ENCODE measurements at regions not wholly inside any gene's neighbourhood (a gene's known extent, or its start where the extent isn't known, plus 50 kb on each side); places are given as distances from the start of the nearest gene placed in this dataset.

DNA sequence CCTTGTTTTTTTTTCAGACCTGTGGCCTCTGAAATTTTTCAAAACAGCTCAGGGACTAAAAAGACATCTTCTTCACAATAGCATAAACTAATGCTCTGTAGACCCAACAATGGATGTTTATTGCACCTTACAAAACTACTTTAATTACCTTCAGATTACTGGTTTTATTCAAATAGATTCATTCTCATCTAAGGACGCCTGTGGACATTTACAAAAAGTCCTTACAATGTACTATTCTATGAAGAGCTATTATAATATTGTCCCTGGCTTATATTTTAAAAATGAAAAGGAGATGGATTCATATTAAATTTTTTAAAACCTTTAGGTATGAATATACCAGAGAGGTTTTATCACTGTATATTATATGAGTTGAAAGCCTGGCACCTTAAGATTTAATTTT is 238.4 kb upstream of the NR5A2 start:
- no peak for TF ChIP-seq POLR2AphosphoS5 (IDR thresholded peaks at IDR 0.05; ENCODE audit: low read depth, low read length)
- TF ChIP-seq, protein P1, sequence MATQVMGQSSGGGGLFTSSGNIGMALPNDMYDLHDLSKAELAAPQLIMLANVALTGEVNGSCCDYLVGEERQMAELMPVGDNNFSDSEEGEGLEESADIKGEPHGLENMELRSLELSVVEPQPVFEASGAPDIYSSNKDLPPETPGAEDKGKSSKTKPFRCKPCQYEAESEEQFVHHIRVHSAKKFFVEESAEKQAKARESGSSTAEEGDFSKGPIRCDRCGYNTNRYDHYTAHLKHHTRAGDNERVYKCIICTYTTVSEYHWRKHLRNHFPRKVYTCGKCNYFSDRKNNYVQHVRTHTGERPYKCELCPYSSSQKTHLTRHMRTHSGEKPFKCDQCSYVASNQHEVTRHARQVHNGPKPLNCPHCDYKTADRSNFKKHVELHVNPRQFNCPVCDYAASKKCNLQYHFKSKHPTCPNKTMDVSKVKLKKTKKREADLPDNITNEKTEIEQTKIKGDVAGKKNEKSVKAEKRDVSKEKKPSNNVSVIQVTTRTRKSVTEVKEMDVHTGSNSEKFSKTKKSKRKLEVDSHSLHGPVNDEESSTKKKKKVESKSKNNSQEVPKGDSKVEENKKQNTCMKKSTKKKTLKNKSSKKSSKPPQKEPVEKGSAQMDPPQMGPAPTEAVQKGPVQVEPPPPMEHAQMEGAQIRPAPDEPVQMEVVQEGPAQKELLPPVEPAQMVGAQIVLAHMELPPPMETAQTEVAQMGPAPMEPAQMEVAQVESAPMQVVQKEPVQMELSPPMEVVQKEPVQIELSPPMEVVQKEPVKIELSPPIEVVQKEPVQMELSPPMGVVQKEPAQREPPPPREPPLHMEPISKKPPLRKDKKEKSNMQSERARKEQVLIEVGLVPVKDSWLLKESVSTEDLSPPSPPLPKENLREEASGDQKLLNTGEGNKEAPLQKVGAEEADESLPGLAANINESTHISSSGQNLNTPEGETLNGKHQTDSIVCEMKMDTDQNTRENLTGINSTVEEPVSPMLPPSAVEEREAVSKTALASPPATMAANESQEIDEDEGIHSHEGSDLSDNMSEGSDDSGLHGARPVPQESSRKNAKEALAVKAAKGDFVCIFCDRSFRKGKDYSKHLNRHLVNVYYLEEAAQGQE (IDR thresholded peaks at IDR 0.05; ENCODE audit: insufficient read depth in 1 of 2, low read depth in 2 of 2, low read length in 2 of 2): no peak
- no peak for TF ChIP-seq TAF1 (IDR thresholded peaks at IDR 0.05; ENCODE audit: borderline replicate concordance, insufficient read depth, low read length)

All from PFSK-1 (cell line).